Adipocyte (in vitro differentiated cells): ENCODE measurements at regions not wholly inside any gene's neighbourhood (a gene's known extent, or its start where the extent isn't known, plus 50 kb on each side); places are given as distances from the start of the nearest gene placed in this dataset.

Experiments used
- DNase-seq: peaks from one replicate; pipeline ENCODE4 v3.0.0-alpha.2; 2015; ENCODE audit warnings: low read depth
- H3K27me3 ChIP-seq: replicated peaks from 2 replicates; pipeline ENCODE4 v1.7.0; 2013; ENCODE audit warnings: mild to moderate bottlenecking, low read length, moderate library complexity; ENCODE audit not compliant: control insufficient read depth, insufficient read depth
- H3K36me3 ChIP-seq: 2 replicates; pipeline ENCODE4 v1.7.0; 2013; ENCODE audit warnings: low read length, mild to moderate bottlenecking, moderate library complexity; ENCODE audit not compliant: control insufficient read depth, insufficient read depth, severe bottlenecking
- H3K4me1 ChIP-seq: 2 replicates; pipeline ENCODE4 v1.7.0; 2013; ENCODE audit warnings: mild to moderate bottlenecking, low read length, moderate library complexity; ENCODE audit not compliant: control insufficient read depth, insufficient read depth
- H3K4me3 ChIP-seq: 2 replicates; pipeline ENCODE4 v1.7.0; 2013; ENCODE audit warnings: mild to moderate bottlenecking, low read length, moderate library complexity
- H3K9ac ChIP-seq: 2 replicates; pipeline ENCODE4 v1.7.0; 2013; ENCODE audit warnings: mild to moderate bottlenecking, low read length, moderate library complexity
- H3K9me3 ChIP-seq: 2 replicates; pipeline ENCODE4 v1.7.0; 2013; ENCODE audit warnings: mild to moderate bottlenecking, low read length, moderate library complexity; ENCODE audit not compliant: control insufficient read depth

- H3K36me3 ChIP-seq, result no peaks in the 10 kb centered on the region
- H3K4me1 ChIP-seq, result no peaks in the 10 kb centered on the region
- DNase-seq, result no peak
- H3K4me3 ChIP-seq, result no peak overlapping the region
- H3K9ac ChIP-seq, result no peak overlapping the region
- H3K9me3 ChIP-seq, result no peaks in the 10 kb centered on the region
- no peaks in the 10 kb centered on the region for H3K27me3 ChIP-seq
These were observed 324.4 kb downstream of the BRD1 start for GRCh38 chr22:49503321-49503720.

GRCh38 chr22:49502126-49502826, 325.4 kb downstream of the BRD1 start:
- DNase-seq, result no peak

GRCh38 chr22:49500942-49501395, 326.7 kb downstream of the BRD1 start:
- no peaks in the 10 kb centered on the region for H3K4me1 ChIP-seq
- no peaks in the 10 kb centered on the region for H3K27me3 ChIP-seq
- H3K9me3 ChIP-seq, result no peaks in the 10 kb centered on the region
- no peak for DNase-seq
- H3K4me3 ChIP-seq, result no peak overlapping the region
- H3K9ac ChIP-seq, result no peak overlapping the region
- no peaks in the 10 kb centered on the region for H3K36me3 ChIP-seq

More at GRCh38 chr22:49502126-49502826, 325.4 kb downstream of the BRD1 start:
- Histone ChIP-seq H3K36me3 (no peaks in the 10 kb centered on the region), H3K9me3 (no peaks in the 10 kb centered on the region), H3K9ac (no peak overlapping the region), H3K27me3 (no peaks in the 10 kb centered on the region), H3K4me1 (no peaks in the 10 kb centered on the region), H3K4me3 (no peak overlapping the region)

- Histone ChIP-seq H3K9ac (no peak overlapping the region), H3K36me3 (no peaks in the 10 kb centered on the region), H3K27me3 (no peaks in the 10 kb centered on the region), H3K9me3 (no peaks in the 10 kb centered on the region), H3K4me1 (no peaks in the 10 kb centered on the region), H3K4me3 (no peak overlapping the region)
- DNase-seq, result no peak
These were observed 327.6 kb downstream of the BRD1 start for GRCh38 chr22:49500076-49500460.

- H3K36me3 ChIP-seq, result no peaks in the 10 kb centered on the region
- H3K9ac ChIP-seq, result no peak overlapping the region
- no peaks in the 10 kb centered on the region for H3K27me3 ChIP-seq
- no peaks in the 10 kb centered on the region for H3K4me1 ChIP-seq
- H3K9me3 ChIP-seq, result no peaks in the 10 kb centered on the region
- no peak overlapping the region for H3K4me3 ChIP-seq
- DNase-seq, result no peak
These were observed 328.1 kb downstream of the BRD1 start for GRCh38 chr22:49499433-49500075.

GRCh38 chr22:49497266-49497665, 330.4 kb downstream of the BRD1 start:
- H3K9me3 ChIP-seq, result no peaks in the 10 kb centered on the region
- no peaks in the 10 kb centered on the region for H3K27me3 ChIP-seq
- no peak overlapping the region for H3K9ac ChIP-seq
- DNase-seq, result no peak
- H3K4me3 ChIP-seq, result no peak overlapping the region
- no peaks in the 10 kb centered on the region for H3K36me3 ChIP-seq
- H3K4me1 ChIP-seq, result no peaks in the 10 kb centered on the region

GRCh38 chr22:49494555-49494954, 333.1 kb downstream of the BRD1 start:
- H3K4me1 ChIP-seq, result no peaks in the 10 kb centered on the region
- H3K4me3 ChIP-seq, result no peak overlapping the region
- no peaks in the 10 kb centered on the region for H3K27me3 ChIP-seq
- H3K9me3 ChIP-seq, result no peaks in the 10 kb centered on the region
- no peak overlapping the region for H3K9ac ChIP-seq
- no peaks in the 10 kb centered on the region for H3K36me3 ChIP-seq
- DNase-seq, result no peak

GRCh38 chr22:49492741-49493251, 334.9 kb downstream of the BRD1 start:
- Histone ChIP-seq H3K4me3 (no peak overlapping the region), H3K4me1 (no peaks in the 10 kb centered on the region), H3K9me3 (no peaks in the 10 kb centered on the region), H3K27me3 (no peaks in the 10 kb centered on the region), H3K9ac (no peak overlapping the region), H3K36me3 (no peaks in the 10 kb centered on the region)
- DNase-seq, result no peak

- Histone ChIP-seq H3K36me3 (no peaks in the 10 kb centered on the region), H3K4me1 (no peaks in the 10 kb centered on the region), H3K9me3 (no peaks in the 10 kb centered on the region), H3K4me3 (no peak overlapping the region), H3K9ac (no peak overlapping the region), H3K27me3 (no peaks in the 10 kb centered on the region)
- DNase-seq, result no peak
These were observed 335.4 kb downstream of the BRD1 start for GRCh38 chr22:49492308-49492707.

- Histone ChIP-seq H3K36me3 (no peaks in the 10 kb centered on the region), H3K9ac (no peak overlapping the region), H3K27me3 (no peaks in the 10 kb centered on the region), H3K4me1 (no peaks in the 10 kb centered on the region), H3K4me3 (no peak overlapping the region), H3K9me3 (no peaks in the 10 kb centered on the region)
- no peak for DNase-seq
These were observed 335.9 kb downstream of the BRD1 start for GRCh38 chr22:49491726-49492125.

- Histone ChIP-seq H3K4me1 (no peaks in the 10 kb centered on the region), H3K9ac (no peak overlapping the region), H3K36me3 (no peaks in the 10 kb centered on the region), H3K9me3 (no peaks in the 10 kb centered on the region), H3K4me3 (no peak overlapping the region), H3K27me3 (no peaks in the 10 kb centered on the region)
- DNase-seq, result no peak
These were observed 336.4 kb downstream of the BRD1 start for GRCh38 chr22:49491221-49491635.
